MM.1S (cell line): ENCODE measurements at regions not wholly inside any gene's neighbourhood (a gene's known extent, or its start where the extent isn't known, plus 50 kb on each side); places are given as distances from the start of the nearest gene placed in this dataset.

Experiments used
- CTCF ChIP-seq: fragments of 300-600 bp; sonication (generic); IDR thresholded peaks from 2 replicates; pipeline ENCODE4 v1.5.1; 2016; ENCODE audit warnings: antibody characterized with exemption, low read length, mixed read lengths
- EZH2 ChIP-seq: fragments of 300-600 bp; sonication (generic); optimal IDR thresholded peaks from 2 replicates; pipeline ENCODE3; 2017; ENCODE audit warnings: low read depth, mild to moderate bottlenecking, antibody characterized with exemption, low read length, mixed read lengths
- EZH2phosphoT487 ChIP-seq: fragments of 300-600 bp; sonication (generic); IDR thresholded peaks from 2 replicates; pipeline ENCODE4 v1.6.1; 2018; ENCODE audit warnings: antibody characterized with exemption, low read length

GRCh38 chr16:80121522-80121909 is 419.3 kb upstream of the DYNLRB2 start:
- TF ChIP-seq CTCF (no peak), EZH2 (no peak), EZH2phosphoT487 (no peak)
